UCSD-AML1 (cell line): ENCODE measurements at regions not wholly inside any gene's neighbourhood (a gene's known extent, or its start where the extent isn't known, plus 50 kb on each side); places are given as distances from the start of the nearest gene placed in this dataset.
"Not testable (repeated sequence)": the region's sequence is repeated elsewhere in the genome, so short reads cannot be mapped to it uniquely, and the experiment has no call there.

Source experiments
- DNase-seq: peaks from one replicate; lab custom pipeline; 2025; ENCODE audit not compliant: unreplicated experiment; lab: John Stamatoyannopoulos, UW

DNA sequence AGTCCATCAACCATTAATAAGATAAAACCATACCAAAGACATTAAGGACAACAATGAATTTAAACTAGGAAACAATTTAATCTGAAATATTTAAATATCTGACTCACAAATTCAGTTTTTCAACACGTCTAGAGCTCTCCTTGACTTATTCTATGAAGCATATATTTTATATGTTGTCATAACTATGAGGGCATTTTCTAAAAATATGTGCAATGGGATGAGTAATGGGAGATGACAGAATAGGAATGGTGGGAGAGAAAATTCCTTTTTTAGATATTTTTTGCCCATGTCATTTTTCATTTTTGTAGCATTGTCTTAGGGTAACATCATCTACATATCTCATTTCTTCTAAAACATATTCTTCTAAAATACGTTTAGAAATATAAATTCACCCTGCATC lies 79.2 kb upstream of the CDH2 start:
- no peak for DNase-seq

DNA sequence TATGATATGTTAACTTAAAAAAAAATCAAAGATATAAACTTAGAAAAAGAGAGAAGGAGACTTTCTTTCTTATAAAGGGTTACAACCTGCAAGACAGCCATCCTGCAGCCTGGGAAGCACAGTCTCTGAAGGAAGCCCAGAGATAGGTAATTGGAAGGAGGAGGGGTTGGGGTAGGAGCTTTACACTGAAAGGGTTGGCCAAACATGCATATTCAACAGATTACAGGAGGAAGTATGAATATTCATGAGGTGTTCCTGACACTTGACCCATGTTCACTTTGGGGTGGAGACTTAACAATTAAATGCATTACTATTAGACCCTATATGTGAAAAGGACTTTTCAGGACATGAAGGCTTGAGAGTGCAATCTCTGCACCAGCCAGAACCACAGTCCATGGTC lies 71.7 kb upstream of the CDH2 start:
- DNase-seq, result no peak

DNA sequence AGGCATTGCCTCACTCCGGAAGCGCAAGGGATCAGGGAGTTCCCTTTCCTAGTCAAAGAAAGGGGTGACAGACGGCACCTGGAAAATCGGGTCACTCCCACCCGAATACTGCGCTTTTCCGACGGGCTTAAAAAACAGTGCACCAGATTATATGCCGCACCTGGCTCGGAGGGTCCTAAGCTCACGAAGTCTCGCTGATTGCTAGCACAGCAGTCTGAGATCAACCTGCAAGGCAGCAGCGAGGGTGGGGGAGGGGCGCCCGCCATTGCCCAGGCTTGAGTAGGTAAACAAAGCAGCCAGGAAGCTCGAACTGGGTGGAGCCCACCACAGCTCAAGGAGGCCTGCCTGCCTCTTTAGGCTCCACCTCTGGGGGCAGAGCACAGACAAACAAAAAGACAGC lies 63.7 kb upstream of the CDH2 start:
- DNase-seq, result not testable (repeated sequence)

DNA sequence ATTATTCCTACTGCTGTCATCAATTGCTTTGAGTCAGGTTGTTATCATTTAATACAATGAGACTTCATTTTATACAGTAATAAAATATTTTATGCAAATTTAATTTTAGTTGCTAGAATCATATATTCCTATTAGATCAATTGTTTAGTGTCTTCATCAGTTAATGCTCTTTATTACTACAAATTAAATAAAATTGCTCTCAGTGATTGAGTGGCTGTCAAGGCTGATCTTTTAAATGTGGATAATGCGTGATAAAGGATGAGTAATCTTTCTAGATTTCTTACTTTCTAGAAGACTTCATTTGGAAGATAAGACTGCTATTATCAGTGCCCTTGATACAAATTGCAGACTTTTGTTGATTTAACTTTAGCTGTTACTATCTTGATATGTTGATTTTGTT lies 59.6 kb upstream of the CDH2 start:
- no peak for DNase-seq
